NAMALWA (cell line): ENCODE measurements at regions not wholly inside any gene's neighbourhood (a gene's known extent, or its start where the extent isn't known, plus 50 kb on each side); places are given as distances from the start of the nearest gene placed in this dataset.
"Not testable (repeated sequence)": the region's sequence is repeated elsewhere in the genome, so short reads cannot be mapped to it uniquely, and the experiment has no call there.

Source experiments
- DNase-seq: peaks from one replicate; pipeline ENCODE4 v3.0.0-alpha.2; 2015; ENCODE audit warnings: low spot score

DNA sequence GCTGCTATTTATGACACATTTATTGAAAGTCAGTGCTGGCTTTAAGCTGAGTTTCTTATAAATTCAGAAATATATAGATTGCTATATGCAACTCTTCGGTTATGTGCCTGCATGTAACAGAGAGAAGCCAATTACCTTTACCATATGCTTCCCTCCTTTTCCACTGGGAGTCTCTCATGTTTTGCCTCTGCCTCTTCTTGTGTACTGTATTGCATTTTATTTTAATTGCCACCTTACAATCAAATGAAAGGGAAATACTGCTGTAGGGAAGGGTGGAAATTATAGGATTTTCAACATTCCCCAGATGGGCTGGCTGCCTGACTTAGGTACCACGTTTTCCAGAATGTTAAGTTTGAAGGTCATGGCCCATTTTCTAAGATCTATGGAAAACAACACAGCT, 655.4 kb upstream of the SLIT2 start:
- no peak for DNase-seq

DNA sequence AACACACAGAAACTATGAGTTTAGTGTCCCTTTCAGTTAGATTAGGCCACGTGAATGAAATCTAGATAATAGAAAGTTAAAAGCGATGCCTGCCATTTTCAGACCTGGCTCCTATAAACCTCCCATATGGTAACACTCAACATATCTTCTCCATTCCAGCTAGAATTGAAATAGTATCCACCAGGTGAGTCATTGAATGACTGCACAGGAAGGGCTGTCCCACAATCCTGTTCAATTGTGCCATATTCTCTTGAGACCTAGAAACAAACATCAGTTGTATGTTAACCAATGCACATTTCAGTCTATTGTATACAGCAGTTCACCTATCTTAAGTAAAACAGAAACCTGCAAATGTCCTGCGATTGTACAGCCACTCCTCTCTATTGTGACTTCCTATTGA, 659.3 kb upstream of the SLIT2 start:
- DNase-seq = no peak

- no peak for DNase-seq
Measured at GRCh38 chr4:19583827-19584569, 667.7 kb upstream of the SLIT2 start.

DNA sequence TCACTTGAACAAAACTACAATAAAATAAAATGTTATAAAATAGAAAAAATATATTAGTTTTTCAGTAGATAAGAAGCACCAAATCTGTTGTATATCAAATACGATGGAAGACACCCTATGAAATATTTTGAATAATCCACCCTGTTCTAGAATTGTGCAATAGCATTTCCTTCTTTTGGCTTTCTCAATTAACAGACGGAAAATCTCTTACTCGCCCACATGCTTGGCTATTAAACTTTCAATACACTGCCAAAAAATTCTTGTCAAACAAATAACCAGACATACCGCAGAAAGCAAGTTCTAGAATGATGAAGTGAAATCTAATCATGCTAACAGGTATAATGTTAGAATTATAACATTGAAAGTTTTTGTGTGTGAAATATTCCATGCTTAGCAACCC, 671.6 kb upstream of the SLIT2 start:
- no peak for DNase-seq

DNA sequence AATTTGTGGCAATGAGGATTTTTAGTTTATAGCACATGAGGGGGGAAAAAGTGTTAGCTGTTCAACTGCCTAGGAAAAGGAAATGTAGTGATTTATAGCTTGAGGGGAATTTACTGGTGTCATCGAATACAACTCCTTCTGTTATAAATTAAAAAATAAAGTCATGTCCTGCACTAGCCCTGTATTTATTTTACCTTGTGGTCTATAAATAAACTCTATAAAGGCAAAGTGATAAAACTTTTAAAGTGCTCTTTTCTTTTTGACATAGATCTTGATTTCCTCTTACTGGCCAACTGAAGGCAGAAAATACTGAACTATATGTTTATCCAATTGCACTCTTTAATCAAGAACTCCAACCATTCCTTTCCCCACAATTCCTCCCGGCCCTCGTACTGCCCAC, 672.1 kb upstream of the SLIT2 start:
- DNase-seq = no peak

DNA sequence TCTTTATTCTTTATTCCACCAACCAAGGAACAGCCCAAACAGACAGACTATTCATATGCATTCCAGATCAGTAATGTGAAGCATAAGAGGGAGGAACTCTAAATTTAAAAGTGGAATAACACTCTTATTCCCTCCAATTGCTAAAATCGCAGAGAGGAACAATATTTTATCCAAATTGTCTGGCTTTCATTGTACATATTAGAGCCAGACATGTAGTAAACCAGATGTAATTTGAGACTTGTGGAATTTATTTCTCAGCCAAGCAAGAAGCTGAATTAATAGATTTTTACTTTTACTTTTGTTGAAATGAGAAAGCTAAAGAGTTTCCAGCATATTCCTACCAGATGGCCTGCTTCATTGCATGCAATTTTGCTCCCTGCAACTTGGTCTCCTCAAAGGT, 674.6 kb upstream of the SLIT2 start:
- DNase-seq = no peak

DNA sequence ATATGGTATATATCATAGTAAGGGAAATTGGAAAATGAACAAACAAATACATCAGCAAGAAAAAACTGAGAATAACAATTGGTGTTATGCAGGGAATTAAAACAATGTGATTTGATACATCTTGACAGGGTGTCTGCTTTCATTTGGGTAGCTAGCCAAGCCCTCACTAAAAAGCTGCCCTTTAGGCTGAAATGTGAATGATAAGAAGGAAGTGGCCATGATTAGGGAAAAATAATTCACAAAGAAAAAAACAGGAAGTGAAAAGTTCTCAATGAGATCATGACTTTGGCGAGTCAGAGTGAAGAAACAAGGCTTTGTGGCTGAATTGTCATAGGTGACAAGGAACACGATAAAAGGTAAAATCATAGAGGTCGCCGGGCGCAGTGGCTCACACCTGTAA, 675.8 kb upstream of the SLIT2 start:
- DNase-seq = peak; percentile 3

GRCh38 chr4:19566041-19566440, 685.7 kb upstream of the SLIT2 start:
- no peak for DNase-seq

GRCh38 chr4:19562456-19562855, 689.2 kb upstream of the SLIT2 start:
- DNase-seq = no peak

- DNase-seq = no peak
Measured at GRCh38 chr4:19557161-19557560, 694.5 kb upstream of the SLIT2 start.

- DNase-seq = not testable (repeated sequence)
Measured at GRCh38 chr4:19556276-19556675, 695.4 kb upstream of the SLIT2 start.

GRCh38 chr4:19547463-19547862, 704.2 kb upstream of the SLIT2 start:
- DNase-seq = no peak

DNA sequence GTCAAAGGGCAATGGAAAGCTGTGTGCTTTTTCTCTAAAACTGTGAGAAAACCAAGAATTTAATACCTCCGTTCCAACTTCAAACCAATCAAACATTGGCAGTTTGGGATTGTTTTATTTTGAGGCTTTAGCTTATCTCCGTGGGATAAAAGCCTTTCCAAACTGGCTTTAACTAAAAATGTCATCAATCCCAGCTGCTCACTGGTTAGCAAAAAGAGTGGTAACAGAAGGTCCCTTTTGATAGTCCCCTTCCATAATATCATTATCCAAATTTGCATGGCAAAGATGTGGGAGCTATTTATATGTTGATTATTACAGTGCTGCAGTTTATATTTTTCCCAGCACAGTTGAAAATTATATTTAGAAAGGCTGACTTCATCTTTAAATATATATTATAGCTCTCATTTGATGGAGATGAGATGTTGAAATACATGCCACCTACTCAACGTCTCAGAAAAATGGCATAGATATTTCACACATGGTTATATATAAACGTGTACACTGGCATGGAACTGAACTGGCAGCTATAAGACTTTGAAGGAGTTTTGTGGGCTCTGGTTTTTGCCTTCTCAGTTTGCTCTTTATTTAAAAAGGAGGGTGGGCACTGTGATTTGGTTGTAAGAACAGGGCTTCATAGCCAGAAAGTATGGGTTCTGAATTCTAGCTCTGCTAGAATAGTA, 707.1 kb upstream of the SLIT2 start:
- no peak for DNase-seq

DNA sequence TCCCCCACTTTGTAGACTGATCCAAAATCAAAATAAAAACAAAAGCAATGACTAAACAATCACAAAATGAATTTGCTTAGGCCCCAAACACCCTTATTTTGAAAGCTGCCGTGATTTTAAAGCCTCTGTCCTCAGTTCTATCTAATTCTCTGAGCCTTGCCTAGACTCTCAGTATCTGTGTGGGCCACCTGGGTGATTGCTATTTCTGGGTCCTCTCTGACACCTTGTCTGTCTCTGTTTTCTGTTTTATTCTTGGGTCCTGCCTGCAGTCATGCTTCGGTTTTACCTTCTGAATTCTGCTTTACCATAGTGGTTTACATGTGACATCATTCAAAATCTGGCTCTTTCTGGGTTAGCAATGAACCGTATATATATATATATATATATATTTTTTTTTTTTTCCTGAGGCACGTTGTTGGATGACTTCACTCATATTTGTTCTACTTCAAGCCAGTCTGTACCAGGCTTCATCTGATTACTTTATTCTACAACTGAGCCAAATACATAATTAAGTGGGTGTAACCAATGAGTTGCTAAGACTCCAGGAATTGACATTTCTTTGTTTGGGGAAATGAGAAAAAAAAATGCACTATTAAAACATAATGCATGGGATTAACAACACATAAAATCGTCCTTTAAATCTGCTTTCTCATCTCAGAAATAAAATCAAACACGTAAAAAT, 710.7 kb upstream of the SLIT2 start:
- no peak for DNase-seq

- DNase-seq = no peak
Measured at GRCh38 chr4:19539201-19539600, 712.5 kb upstream of the SLIT2 start.

GRCh38 chr4:19534159-19534558, 717.5 kb upstream of the SLIT2 start:
- DNase-seq = no peak

GRCh38 chr4:19531906-19532848, 719.5 kb upstream of the SLIT2 start:
- DNase-seq = no peak

DNA sequence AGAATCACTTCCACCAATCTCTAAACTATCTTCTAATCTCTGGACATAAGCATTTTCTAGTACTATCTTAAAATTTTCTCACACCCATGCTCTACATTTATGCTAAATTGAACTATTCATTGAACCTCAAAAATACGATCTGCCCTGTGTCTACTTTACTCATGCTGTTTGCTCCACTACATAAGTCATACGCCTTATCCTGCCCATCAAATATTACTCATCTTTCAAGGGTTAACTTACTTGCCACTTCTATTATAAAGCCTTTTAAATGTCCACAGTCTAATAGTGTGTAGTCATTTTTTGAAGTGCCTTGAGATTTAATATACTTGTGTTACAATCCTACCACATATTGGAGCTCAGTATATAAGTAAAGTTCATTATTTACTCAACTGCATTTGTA, 727.7 kb upstream of the SLIT2 start:
- DNase-seq = no peak

GRCh38 chr4:19522966-19523365, 728.7 kb upstream of the SLIT2 start:
- no peak for DNase-seq

- no peak for DNase-seq
Measured at GRCh38 chr4:19520939-19521520, 730.7 kb upstream of the SLIT2 start.

GRCh38 chr4:19514276-19515070, 737.2 kb upstream of the SLIT2 start:
- no peak for DNase-seq
